NCI-H526 (cell line): ENCODE measurements at regions not wholly inside any gene's neighbourhood (a gene's known extent, or its start where the extent isn't known, plus 50 kb on each side); places are given as distances from the start of the nearest gene placed in this dataset.
"Not testable (repeated sequence)": the region's sequence is repeated elsewhere in the genome, so short reads cannot be mapped to it uniquely, and the experiment has no call there.

ENCODE experiments used
- DNase-seq, 2 experiments: peaks; one replicate each; lab custom pipeline; 2025; lab: John Stamatoyannopoulos, UW

- DNase-seq = no peak
Measured at GRCh38 chr5:105924366-105924765, 1746.4 kb downstream of the EFNA5 start.

- DNase-seq = no peak
Measured at GRCh38 chr5:105922574-105922973, 1748.2 kb downstream of the EFNA5 start.

- no peak for DNase-seq
Measured at GRCh38 chr5:105922080-105922479, 1748.7 kb downstream of the EFNA5 start.

GRCh38 chr5:105917189-105917588 is 1753.5 kb downstream of the EFNA5 start:
- no peak for DNase-seq

- DNase-seq = no peak
Measured at GRCh38 chr5:105907016-105907415, 1763.7 kb downstream of the EFNA5 start.

- DNase-seq = no peak
Measured at GRCh38 chr5:105905392-105905791, 1765.3 kb downstream of the EFNA5 start.

- no peak for DNase-seq
Measured at GRCh38 chr5:105903069-105903468, 1767.7 kb downstream of the EFNA5 start.

- no peak for DNase-seq
Measured at GRCh38 chr5:105899726-105900125, 1771.0 kb downstream of the EFNA5 start.

GRCh38 chr5:105898183-105898582 is 1772.6 kb downstream of the EFNA5 start:
- no peak for DNase-seq

- no peak for DNase-seq
Measured at GRCh38 chr5:105885266-105885665, 1785.5 kb downstream of the EFNA5 start.

- no peak for DNase-seq
Measured at GRCh38 chr5:105882956-105883481, 1787.7 kb downstream of the EFNA5 start.

- DNase-seq = no peak
Measured at GRCh38 chr5:105878402-105878801, 1792.3 kb downstream of the EFNA5 start.

GRCh38 chr5:105877592-105877991 is 1793.1 kb downstream of the EFNA5 start:
- DNase-seq = no peak

- no peak for DNase-seq
Measured at GRCh38 chr5:105874316-105874715, 1796.4 kb downstream of the EFNA5 start.

GRCh38 chr5:105872569-105873270 is 1798.0 kb downstream of the EFNA5 start:
- no peak for DNase-seq

- DNase-seq = no peak
Measured at GRCh38 chr5:105868038-105868780, 1802.5 kb downstream of the EFNA5 start.

- no peak for DNase-seq
Measured at GRCh38 chr5:105865834-105866233, 1804.9 kb downstream of the EFNA5 start.

- not testable (repeated sequence) for DNase-seq
Measured at GRCh38 chr5:105859350-105859749, 1811.4 kb downstream of the EFNA5 start.

GRCh38 chr5:105849701-105850100 is 1821.0 kb downstream of the EFNA5 start:
- DNase-seq = no peak

GRCh38 chr5:105840800-105841199 is 1829.9 kb downstream of the EFNA5 start:
- DNase-seq = peak in 1 of 2 experiments; percentile 2

GRCh38 chr5:105836887-105837286 is 1833.8 kb downstream of the EFNA5 start:
- no peak for DNase-seq

- no peak for DNase-seq
Measured at GRCh38 chr5:105836268-105836667, 1834.5 kb downstream of the EFNA5 start.

GRCh38 chr5:105828821-105829220 is 1841.9 kb downstream of the EFNA5 start:
- no peak for DNase-seq
